NB4 (cell line): ENCODE measurements at regions not wholly inside any gene's neighbourhood (a gene's known extent, or its start where the extent isn't known, plus 50 kb on each side); places are given as distances from the start of the nearest gene placed in this dataset.

Experiments
- MYC ChIP-seq: IDR thresholded peaks from 2 replicates; pipeline ENCODE4 v1.6.1; 2011; ENCODE audit warnings: low read depth, low read length
- POLR2A ChIP-seq: IDR thresholded peaks from 2 replicates; pipeline ENCODE4 v1.6.1; 2011; ENCODE audit warnings: mild to moderate bottlenecking; ENCODE audit not compliant: insufficient read length; ENCODE audit errors: extremely low read depth
- TF ChIP-seq, protein P1 (sequence below): IDR thresholded peaks from one replicate; pipeline ENCODE4 v1.5.1; 2012; ENCODE audit warnings: low read depth, low read length
- TF ChIP-seq, protein P2 (sequence below): IDR thresholded peaks from 2 replicates; pipeline ENCODE4 v1.6.1; 2011; ENCODE audit warnings: low read depth, low read length

DNA sequence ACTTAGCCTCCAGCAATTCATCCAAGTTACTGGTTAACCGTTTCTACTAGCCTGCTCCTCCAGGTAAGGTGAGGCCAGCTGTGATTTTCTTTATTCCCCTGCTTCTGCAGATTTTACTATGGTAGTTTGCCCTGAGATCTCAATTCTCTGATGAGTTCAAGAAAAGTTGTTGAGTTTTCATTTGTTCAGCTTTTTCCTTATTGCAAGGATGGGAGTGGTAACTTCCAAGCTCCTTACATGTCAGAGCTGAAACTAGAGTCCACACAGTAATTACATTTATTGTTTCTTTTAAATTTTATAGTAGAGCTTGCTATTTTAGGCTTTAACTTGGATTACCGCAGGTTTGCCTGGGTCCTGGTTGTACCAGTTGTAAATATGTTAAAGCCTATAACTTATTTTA lies 76.9 kb upstream of the ZRANB2 start:
- TF ChIP-seq, protein P1, sequence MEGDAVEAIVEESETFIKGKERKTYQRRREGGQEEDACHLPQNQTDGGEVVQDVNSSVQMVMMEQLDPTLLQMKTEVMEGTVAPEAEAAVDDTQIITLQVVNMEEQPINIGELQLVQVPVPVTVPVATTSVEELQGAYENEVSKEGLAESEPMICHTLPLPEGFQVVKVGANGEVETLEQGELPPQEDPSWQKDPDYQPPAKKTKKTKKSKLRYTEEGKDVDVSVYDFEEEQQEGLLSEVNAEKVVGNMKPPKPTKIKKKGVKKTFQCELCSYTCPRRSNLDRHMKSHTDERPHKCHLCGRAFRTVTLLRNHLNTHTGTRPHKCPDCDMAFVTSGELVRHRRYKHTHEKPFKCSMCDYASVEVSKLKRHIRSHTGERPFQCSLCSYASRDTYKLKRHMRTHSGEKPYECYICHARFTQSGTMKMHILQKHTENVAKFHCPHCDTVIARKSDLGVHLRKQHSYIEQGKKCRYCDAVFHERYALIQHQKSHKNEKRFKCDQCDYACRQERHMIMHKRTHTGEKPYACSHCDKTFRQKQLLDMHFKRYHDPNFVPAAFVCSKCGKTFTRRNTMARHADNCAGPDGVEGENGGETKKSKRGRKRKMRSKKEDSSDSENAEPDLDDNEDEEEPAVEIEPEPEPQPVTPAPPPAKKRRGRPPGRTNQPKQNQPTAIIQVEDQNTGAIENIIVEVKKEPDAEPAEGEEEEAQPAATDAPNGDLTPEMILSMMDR, result no peak
- TF ChIP-seq POLR2A, result no peak
- TF ChIP-seq, protein P2, sequence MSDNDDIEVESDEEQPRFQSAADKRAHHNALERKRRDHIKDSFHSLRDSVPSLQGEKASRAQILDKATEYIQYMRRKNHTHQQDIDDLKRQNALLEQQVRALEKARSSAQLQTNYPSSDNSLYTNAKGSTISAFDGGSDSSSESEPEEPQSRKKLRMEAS, result no peak
- no peak for TF ChIP-seq MYC
